Progenitor cell of endocrine pancreas (in vitro differentiated cells): ENCODE measurements at regions not wholly inside any gene's neighbourhood (a gene's known extent, or its start where the extent isn't known, plus 50 kb on each side); places are given as distances from the start of the nearest gene placed in this dataset.
A peak's percentile ranks its signal among the peaks of the same experiment; 100 is the strongest.

Source experiments
- DNase-seq: peaks from one replicate; pipeline ENCODE4 v3.0.0; 2021; ENCODE audit warnings: low spot score; ENCODE audit not compliant: unreplicated experiment
- H3K27ac Mint-ChIP-seq: 2 replicates; pipeline ENCODE4 v1.8.0; 2021; ENCODE audit warnings: mild to moderate bottlenecking, moderate library complexity, mixed read lengths
- H3K27me3 Mint-ChIP-seq: 2 replicates; pipeline ENCODE4 v1.8.0; 2021; ENCODE audit warnings: mixed read lengths
- H3K36me3 Mint-ChIP-seq: 2 replicates; pipeline ENCODE4 v1.8.0; 2022; ENCODE audit warnings: mixed read lengths; ENCODE audit not compliant: insufficient read depth
- H3K4me1 Mint-ChIP-seq: 2 replicates; pipeline ENCODE4 v1.8.0; 2021; ENCODE audit warnings: low read depth, mixed read lengths
- H3K4me3 Mint-ChIP-seq: 2 replicates; pipeline ENCODE4 v1.8.0; 2021; ENCODE audit warnings: low read depth, mild to moderate bottlenecking, moderate library complexity, mixed read lengths
- H3K9me3 Mint-ChIP-seq: 2 replicates; pipeline ENCODE4 v1.8.0; 2021; ENCODE audit warnings: low read depth, mixed read lengths
- CTCF ChIP-seq: fragments of 200-600 bp; sonication (generic); IDR thresholded peaks from one replicate; pipeline ENCODE4 v1.5.0; 2021; ENCODE audit warnings: antibody characterized with exemption, mild to moderate bottlenecking; ENCODE audit not compliant: unreplicated experiment

GRCh38 chr4:149175549-149175948 lies 640.1 kb downstream of the IQCM start:
- peaks cover 15% of the 10 kb centered on the region for H3K9me3 Mint-ChIP-seq
- H3K27me3 Mint-ChIP-seq, result no peaks in the 10 kb centered on the region
- H3K4me3 Mint-ChIP-seq, result no peak overlapping the region
- DNase-seq, result no peak
- no peaks in the 10 kb centered on the region for H3K36me3 Mint-ChIP-seq
- H3K27ac Mint-ChIP-seq, result no peak overlapping the region
- H3K4me1 Mint-ChIP-seq, result no peaks in the 10 kb centered on the region
- TF ChIP-seq CTCF, result no peak

DNA sequence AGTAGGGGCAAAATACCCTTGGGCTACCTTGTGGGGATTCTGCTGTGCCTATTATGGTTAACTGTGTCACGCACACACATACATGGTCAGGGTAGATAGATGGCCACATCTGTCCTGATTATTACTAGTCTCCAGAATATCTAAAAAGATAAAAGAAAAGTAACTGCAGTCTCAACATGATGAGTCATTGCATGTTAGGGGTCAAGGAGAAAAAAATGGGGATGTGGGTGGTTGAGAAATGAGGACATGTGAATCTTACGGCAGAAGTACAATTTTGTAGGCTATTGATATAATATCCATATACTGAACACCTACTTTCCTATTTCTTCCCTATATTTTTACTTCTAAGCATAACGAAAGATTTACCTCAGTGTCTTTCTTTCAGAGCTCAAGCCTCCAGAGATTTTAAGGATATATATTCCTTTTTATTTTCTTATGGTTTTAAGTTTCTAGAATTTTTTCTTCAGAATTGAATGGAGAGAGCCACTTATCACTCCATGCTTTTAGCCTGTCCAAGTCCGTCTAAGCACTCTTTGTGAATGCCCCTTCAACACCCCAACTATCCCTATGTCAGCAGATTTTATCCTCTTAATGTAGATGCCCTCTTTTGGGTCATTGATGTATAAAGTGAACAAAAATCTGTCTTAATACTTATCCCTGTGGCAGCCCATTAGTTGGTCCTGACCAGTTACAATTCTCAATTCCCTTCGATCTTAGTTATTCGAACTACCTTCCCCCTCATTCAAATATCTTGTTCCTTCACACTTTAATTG lies 642.2 kb downstream of the IQCM start:
- no peak for DNase-seq
- Mint-ChIP-seq H3K4me3 (no peak overlapping the region), H3K9me3 (peaks cover 3% of the 10 kb centered on the region), H3K27me3 (no peaks in the 10 kb centered on the region), H3K36me3 (no peaks in the 10 kb centered on the region), H3K4me1 (no peaks in the 10 kb centered on the region), H3K27ac (no peak overlapping the region)
- no peak for TF ChIP-seq CTCF

DNA sequence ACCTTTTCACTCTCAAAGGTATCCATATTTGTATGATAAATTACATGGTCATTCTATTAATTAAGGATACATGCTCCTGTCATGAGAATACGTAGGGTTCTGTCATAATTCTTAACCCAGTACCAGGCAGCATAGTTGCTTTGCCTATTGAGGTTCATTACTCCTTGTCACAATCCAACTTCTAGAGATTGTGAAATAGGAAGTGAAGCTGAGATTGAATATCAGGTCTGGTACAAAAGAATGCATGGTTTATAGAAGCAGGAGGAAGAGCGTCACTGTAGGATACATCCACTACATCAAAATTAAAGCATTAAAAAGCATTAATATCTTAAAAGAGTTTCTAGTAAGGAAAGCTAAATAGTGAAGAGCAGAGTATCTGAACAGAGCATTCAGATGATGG lies 647.0 kb downstream of the IQCM start:
- Mint-ChIP-seq H3K4me3 (no peak overlapping the region), H3K4me1 (no peaks in the 10 kb centered on the region), H3K9me3 (no peaks in the 10 kb centered on the region), H3K36me3 (no peaks in the 10 kb centered on the region), H3K27me3 (no peaks in the 10 kb centered on the region), H3K27ac (no peak overlapping the region)
- no peak for TF ChIP-seq CTCF
- no peak for DNase-seq

- no peaks in the 10 kb centered on the region for H3K27me3 Mint-ChIP-seq
These were observed 648.8 kb downstream of the IQCM start for GRCh38 chr4:149166876-149167275.

DNA sequence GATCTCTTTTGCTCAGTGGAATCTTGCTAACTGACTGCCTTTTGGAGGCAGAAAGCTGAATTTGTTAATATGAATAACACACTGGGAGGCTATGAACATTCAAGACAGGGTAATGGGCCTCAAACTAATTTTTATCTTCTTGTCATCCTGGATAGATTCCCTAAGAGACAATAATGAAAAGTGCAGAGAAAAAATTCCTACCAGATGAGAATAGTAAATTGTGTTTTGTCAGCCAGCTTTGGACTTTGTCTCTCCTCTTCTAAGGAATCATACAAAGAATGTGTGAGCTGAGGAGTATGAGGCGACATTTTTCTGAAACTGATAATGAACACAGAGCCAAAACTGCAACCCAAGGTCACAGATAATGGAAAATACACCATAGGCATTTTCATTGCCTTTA lies 649.3 kb downstream of the IQCM start:
- Mint-ChIP-seq H3K9me3 (no peaks in the 10 kb centered on the region), H3K27ac (peak overlapping the region; percentile 33), H3K36me3 (no peaks in the 10 kb centered on the region), H3K4me3 (no peak overlapping the region), H3K27me3 (no peaks in the 10 kb centered on the region), H3K4me1 (no peaks in the 10 kb centered on the region)
- no peak for TF ChIP-seq CTCF
- no peak for DNase-seq

More at GRCh38 chr4:149166876-149167275, 648.8 kb downstream of the IQCM start:
- no peak overlapping the region for H3K27ac Mint-ChIP-seq
- no peaks in the 10 kb centered on the region for H3K9me3 Mint-ChIP-seq
- H3K4me1 Mint-ChIP-seq, result no peaks in the 10 kb centered on the region
- H3K36me3 Mint-ChIP-seq, result no peaks in the 10 kb centered on the region
- no peak for DNase-seq
- no peak for TF ChIP-seq CTCF
- H3K4me3 Mint-ChIP-seq, result no peak overlapping the region
